Heart left ventricle (tissue), 16 donors: ENCODE measurements at regions not wholly inside any gene's neighbourhood (a gene's known extent, or its start where the extent isn't known, plus 50 kb on each side); places are given as distances from the start of the nearest gene placed in this dataset.

Source experiments
- ATAC-seq, 4 donors: fragments of 200-7000 bp; cut with Tn5 transposase; one replicate each; pipeline ENCODE4 v1.9.1; 2020 to 2022; ENCODE audit warnings: moderate library complexity in 4 of 4, mild to moderate bottlenecking in 3 of 4, moderate number of reproducible peaks in 1 of 4
- DNase-seq, 5 donors: peaks; one replicate each; pipeline ENCODE4 v3.0.0-alpha.2; 2020
- H3K27ac ChIP-seq, 12 donors: fragments of 200-600 bp; sonication (generic) in 4 of 12; one replicate each; pipeline versions ENCODE4 v1.5.0 to v1.8.0; 2016 to 2022; ENCODE audit warnings: mild to moderate bottlenecking in 2 of 12
- H3K27me3 ChIP-seq, 9 donors: fragments of 200-600 bp; sonication (generic) in 2 of 9; one replicate each; pipeline versions ENCODE4 v1.5.1 to v1.8.0; 2016 to 2022; ENCODE audit warnings: mild to moderate bottlenecking in 3 of 9
- H3K36me3 ChIP-seq, 9 donors: fragments of 200-600 bp; sonication (generic) in 2 of 9; one replicate each; pipeline versions ENCODE4 v1.5.0 to v1.8.0; 2018 to 2022; ENCODE audit warnings: mild to moderate bottlenecking in 2 of 9
- H3K4me1 ChIP-seq, 12 donors: fragments of 200-600 bp; sonication (generic) in 4 of 12; one replicate each; pipeline versions ENCODE4 v1.5.0 to v1.8.0; 2016 to 2022; ENCODE audit warnings: mild to moderate bottlenecking in 3 of 12
- H3K4me3 ChIP-seq, 12 donors: fragments of 200-600 bp; sonication (generic) in 4 of 12; one replicate each; pipeline versions ENCODE4 v1.5.0 to v1.8.0; 2017 to 2022; ENCODE audit warnings: mild to moderate bottlenecking in 9 of 12, moderate library complexity in 4 of 12
- H3K9me3 ChIP-seq, 12 donors: fragments of 200-600 bp; sonication (generic) in 4 of 12; one replicate each; pipeline versions ENCODE4 v1.5.0 to v1.8.0; 2016 to 2022; ENCODE audit warnings: mild to moderate bottlenecking in 1 of 12
- CTCF ChIP-seq, 12 donors: fragments of 200-600 bp; sonication (generic) in 4 of 12; IDR thresholded peaks; one replicate each; pipeline versions ENCODE4 v1.5.0 to v1.8.0; 2018 to 2022; ENCODE audit warnings: antibody characterized with exemption in 12 of 12, mild to moderate bottlenecking in 5 of 12
- POLR2A ChIP-seq, 2 donors: fragments of 450-650 bp; IDR thresholded peaks; one replicate each; pipeline ENCODE4 v1.6.1; 2017; ENCODE audit warnings: antibody characterized with exemption in 2 of 2, mild to moderate bottlenecking in 2 of 2, moderate library complexity in 2 of 2
- WGBS, 4 donors: extraction: QIAGEN DNeasy Blood & Tissue Kit in 2 of 4; methylation state at CpG; one replicate each; pipeline versions ENCODE4 v1.1.5 to v1.1.7; 2013 to 2018; 5-methylcytosine and 5-hydroxymethylcytosine counted together
- intact Hi-C, 10 donors: fragments of 100-400 bp; cut with DNase I; formaldehyde crosslinking; loops; one replicate each; pipeline versions ENCODE4 v1.11.1 to v1.14.2; 2022
- donor health status: ischemic (EF 13 %, LVEDD 7.1; RV severe dilation, severe dysfunction).
- donor health status: healthy with polysubstance abuse.
- donor health status: DM: no; HTN: yes; CAD: no.
- donor health status: DM: no; HTN: no; CAD: no.
- donor health status: ischemic (EF 25% LVEDD 6.9; RV normal size, moderate dysfunction).
- donor health status: ischemic (EF 25% LVEDD 5.7; RV mildly dilated, moderate dysfunction).
- donor health status: healthy.
- donor health status: DM: yes; HTN: yes; CAD: no.
- donor health status: ischemic (EF 35%, LVEDD 5.7; RV mildly dilated, moderate dysfunction).
- donor health status: nonischemic (EF 11% LVEDD 7.7; RV severe dilation, severe dysfunction).
- donor health status: DM: yes; HTN: yes; CAD: no.
- donor health status: PGD.
- donor health status: ischemic (EF 29% LVEDD 5.4; RV normal size, mild dysfunction).
- donor health status: nonischemic (EF 23%, LVEDD 6.1; RV moderate dilation, normal function).

- no peak for TF ChIP-seq CTCF (IDR thresholded peaks at IDR 0.05)
- no peak for TF ChIP-seq POLR2A (IDR thresholded peaks at IDR 0.05)
- no peaks in the 10 kb centered on the region for H3K4me1 ChIP-seq
- 53 to 65% (median 58%) methylated on average over 2 of the region's 2 CpGs for WGBS, 4 donors
- H3K36me3 ChIP-seq, result no peaks in the 10 kb centered on the region
- H3K27me3 ChIP-seq, result no peaks in the 10 kb centered on the region
- DNase-seq (no peak), ATAC-seq (no peak)
- intact Hi-C loops, result no loop called here
- peaks cover 0 to 7% (median 0%) of the 10 kb centered on the region in 12 donors for H3K9me3 ChIP-seq
- H3K27ac ChIP-seq, result no peak overlapping the region
- H3K4me3 ChIP-seq, result no peak overlapping the region
These were observed 391.1 kb upstream of the REG3G start for GRCh38 chr2:78634425-78634824.

GRCh38 chr2:78644854-78645253, 380.6 kb upstream of the REG3G start:
- intact Hi-C loops, result no loop called here
- TF ChIP-seq CTCF (IDR thresholded peaks at IDR 0.05) (no peak), POLR2A (IDR thresholded peaks at IDR 0.05) (no peak)
- no peak overlapping the region for H3K27ac ChIP-seq
- H3K4me3 ChIP-seq, result no peak overlapping the region
- WGBS, 4 donors, result 65 to 89% (median 80%) methylated on average over 1 of the region's 1 CpG
- no peaks in the 10 kb centered on the region for H3K4me1 ChIP-seq
- no peaks in the 10 kb centered on the region for H3K36me3 ChIP-seq
- H3K9me3 ChIP-seq, result no peaks in the 10 kb centered on the region
- no peaks in the 10 kb centered on the region for H3K27me3 ChIP-seq
- DNase-seq (no peak), ATAC-seq (no peak)

GRCh38 chr2:78646533-78647364, 378.8 kb upstream of the REG3G start:
- no peak overlapping the region for H3K27ac ChIP-seq
- intact Hi-C loops, result no loop called here
- DNase-seq (no peak), ATAC-seq (no peak)
- no peaks in the 10 kb centered on the region for H3K36me3 ChIP-seq
- H3K9me3 ChIP-seq, result no peaks in the 10 kb centered on the region
- H3K4me3 ChIP-seq, result no peak overlapping the region
- TF ChIP-seq CTCF (IDR thresholded peaks at IDR 0.05) (no peak), POLR2A (IDR thresholded peaks at IDR 0.05) (no peak)
- H3K27me3 ChIP-seq, result no peaks in the 10 kb centered on the region
- H3K4me1 ChIP-seq, result no peaks in the 10 kb centered on the region
- WGBS, 4 donors, result 55 to 69% (median 61%) methylated on average over 5 of the region's 5 CpGs

- Histone ChIP-seq H3K36me3 (no peaks in the 10 kb centered on the region), H3K9me3 (no peaks in the 10 kb centered on the region), H3K4me3 (no peak overlapping the region), H3K27ac (no peak overlapping the region), H3K27me3 (no peaks in the 10 kb centered on the region), H3K4me1 (no peaks in the 10 kb centered on the region)
- intact Hi-C loops, result no loop called here
- no peak for DNase-seq
- 35 to 49% (median 37%) methylated on average over 1 of the region's 1 CpG for WGBS, 4 donors
- no peak for ATAC-seq
- TF ChIP-seq CTCF (IDR thresholded peaks at IDR 0.05) (no peak), POLR2A (IDR thresholded peaks at IDR 0.05) (no peak)
These were observed 376.9 kb upstream of the REG3G start for GRCh38 chr2:78648558-78648957.
